T1000 (cell line): ENCODE measurements at regions not wholly inside any gene's neighbourhood (a gene's known extent, or its start where the extent isn't known, plus 50 kb on each side); places are given as distances from the start of the nearest gene placed in this dataset.

Experiments used
- DNase-seq: peaks from one replicate; lab custom pipeline; 2025; ENCODE audit warnings: mixed read lengths; lab: John Stamatoyannopoulos, UW

DNA sequence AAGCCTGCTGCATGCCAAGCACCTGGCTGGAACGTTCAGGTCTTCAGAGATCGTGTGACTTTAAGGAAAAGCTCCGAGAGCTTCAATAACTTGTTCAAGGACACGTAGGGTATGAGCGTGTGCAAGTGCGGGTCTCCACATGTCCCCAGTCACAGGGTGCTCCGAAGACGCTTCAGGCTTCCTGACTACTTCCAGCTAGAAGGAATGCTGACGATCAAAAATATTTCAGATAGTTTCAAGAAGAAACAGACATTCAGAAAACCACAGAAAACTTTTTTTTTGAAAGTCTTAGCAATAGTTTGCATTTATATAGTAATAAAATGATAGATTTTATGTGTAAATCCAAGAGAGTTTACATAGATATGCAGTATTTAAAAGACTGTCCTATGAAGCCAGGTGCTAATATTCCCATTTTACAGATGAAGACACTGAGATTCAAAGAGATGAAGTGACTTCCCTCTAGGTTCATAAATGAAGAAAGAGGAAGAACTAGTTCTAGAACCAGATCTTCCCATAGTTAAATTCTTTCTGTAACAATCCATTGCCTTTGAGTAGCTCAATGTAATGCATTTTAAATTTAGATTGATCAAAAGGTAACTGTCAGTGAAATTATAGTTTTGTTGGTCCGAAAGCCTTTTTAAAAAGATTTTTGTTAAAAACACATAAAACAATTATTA, 247.6 kb downstream of the MYLK4 start:
- DNase-seq = no peak

DNA sequence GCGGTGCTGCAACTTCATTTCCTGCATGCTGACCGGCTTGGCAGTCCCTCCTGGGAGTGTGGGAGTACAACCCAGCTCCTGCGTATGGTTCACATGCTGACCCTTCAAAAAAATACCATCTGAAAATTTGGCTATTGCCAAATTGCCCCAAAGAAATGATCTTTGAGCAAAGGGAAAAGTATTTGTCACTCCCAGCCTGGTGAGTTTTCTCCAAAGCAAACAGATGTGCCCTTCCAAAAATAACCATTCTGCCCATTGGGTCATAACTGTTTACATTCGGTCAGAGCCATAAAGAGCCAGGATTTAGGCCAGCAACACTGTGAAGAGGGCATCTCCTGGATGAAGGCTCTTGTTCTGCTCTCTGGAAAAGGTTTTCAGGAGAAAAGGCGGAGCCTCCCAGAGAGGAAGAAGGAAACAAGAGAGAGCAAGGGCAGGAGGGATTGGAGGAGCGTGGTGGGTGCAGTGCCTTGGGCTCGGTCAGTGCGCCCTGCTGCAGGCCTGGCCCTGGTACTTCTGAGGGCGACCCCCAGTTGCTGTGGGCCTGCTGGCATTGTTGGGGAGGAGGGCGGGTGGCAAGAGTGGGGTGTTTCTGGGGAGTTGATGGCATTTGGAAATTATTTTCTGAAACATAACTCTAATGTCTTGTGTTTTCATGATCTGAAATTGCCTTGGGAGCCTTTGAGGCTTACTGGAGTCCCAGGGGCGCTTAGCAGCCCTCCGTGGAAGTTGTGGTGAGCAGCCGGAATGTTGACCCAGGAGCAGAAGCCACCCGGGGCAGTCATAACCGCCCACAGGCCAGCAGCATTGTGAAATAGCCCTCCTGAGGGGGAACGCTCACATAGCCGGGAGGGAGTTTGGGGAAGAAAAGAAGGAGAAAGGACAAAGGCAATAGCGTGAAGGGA, 248.4 kb downstream of the MYLK4 start:
- no peak for DNase-seq

DNA sequence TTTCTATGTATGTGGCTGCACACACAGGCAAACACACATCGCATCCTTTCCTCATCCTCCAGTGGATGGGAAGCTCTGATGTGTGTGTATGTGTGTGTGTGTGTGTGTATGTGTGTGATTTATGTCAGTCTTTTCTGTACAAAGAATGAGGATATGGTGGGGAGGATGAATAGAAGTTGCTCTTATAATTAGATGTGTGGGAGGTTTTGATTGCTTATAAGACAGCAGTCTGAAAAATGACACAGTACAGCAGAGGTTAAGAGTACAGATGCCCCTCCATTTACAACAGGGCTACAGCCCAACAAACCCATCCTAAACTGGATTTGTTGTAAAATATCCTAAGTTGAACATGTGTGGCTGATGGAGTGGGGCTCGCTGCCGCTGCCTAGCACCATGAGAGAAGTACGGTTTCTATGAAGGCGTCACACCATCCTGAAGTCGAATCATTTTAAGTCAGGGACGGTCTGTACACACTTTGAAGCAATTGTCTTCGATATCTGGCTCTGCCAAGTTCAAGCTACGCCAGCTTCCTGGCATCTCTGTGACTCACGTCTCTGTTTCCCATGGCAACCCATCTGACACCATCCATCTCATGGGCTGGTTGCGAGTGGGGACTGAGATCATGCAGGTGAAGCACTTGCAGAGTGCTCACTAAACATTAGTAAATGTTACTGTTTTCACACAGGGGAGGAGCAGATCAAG, 252.6 kb downstream of the MYLK4 start:
- no peak for DNase-seq

DNA sequence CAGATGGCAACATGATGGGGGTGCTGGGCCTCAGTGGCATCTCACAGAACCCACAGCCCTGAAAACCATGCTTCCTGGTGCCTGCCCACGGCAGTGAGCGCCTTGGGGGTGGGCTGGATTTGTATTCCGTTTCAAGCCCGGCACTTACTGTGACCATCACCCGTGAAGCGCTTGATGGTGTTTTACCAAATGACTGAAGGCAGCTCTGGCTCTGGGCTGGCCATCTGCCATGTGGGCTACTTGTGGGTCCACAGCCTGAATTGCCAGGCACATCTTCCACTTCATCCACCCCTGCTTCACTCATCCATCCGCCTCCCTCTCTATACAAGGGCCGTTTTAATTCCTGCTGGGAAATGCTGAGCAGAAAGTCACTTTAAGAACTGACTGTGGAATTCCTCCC, 250.9 kb upstream of the GMDS start:
- DNase-seq = no peak

DNA sequence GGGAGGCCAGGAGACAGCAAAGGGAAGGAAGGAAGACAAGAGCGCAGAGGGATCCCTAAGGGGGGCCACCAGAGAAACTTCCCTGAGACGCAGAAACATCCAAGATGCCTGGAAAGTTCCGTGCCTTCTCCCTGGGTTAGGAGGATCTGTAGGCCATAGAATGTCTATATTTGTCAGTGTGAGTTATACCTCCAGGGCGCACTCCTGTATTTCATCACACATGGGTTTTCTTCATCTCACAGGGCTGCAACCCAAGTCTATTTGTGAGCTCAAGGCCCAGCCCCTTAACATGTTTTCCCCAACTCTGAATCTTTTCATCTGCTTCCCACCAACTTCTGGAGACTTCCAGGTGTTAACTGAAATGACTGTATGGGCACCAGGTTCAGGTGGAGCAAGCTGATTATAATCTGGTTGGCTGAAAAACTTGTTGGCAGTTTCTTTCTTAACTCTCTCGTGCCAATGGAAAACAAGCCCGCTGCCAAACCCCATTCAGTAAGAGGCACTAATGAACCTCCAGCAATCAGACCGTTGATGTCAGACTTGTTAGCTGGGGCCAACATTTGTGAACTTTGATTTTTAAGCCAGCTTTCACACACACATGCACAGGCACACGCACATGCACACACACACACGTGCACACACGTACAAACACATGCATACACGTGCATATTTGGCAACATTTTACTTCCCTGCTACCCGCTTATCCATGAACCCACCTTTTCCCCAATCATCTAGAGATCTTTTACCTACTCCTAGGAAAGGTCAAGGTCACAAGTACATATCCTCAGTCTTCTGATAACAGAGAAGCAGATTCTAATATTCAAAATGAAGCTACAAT, 247.5 kb upstream of the GMDS start:
- DNase-seq = no peak

DNA sequence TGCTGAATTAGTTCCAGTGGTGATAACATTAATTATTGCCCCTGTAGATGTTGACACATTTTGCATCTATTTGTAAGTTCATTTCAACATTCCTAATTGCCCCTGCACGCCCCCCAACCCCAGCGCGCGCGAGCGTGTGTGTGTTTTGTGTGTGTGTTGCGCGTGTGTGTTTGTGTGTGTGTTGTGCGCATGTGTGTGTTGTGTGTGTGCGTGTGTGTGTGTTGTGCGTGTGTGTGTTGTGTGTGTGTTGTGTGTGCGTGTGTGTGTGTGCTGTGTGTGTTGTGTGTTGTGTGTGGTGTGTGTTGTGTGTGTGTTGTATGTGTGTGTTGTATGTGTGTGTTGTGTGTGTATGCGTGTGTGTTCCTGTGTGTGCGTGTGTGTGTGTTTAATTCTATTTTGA, 245.7 kb upstream of the GMDS start:
- DNase-seq = no peak

DNA sequence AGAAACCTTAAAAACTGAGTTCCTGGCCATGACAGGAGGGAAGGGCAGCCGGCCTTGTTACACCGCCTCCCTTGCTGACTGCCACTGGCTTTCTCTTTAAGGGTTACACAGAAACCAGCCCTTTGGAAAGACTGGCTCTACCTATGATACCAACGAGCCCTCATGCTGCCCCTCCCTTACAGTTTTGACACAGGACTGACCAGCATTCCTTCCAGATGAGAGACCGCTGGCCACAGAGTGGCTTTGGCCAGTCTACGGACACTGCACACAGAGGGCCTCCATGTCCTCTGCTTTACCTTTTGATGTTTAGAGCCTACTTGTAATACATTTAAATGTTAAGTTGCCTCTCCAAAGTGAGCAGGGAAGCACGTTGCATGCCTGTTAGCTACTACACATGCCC, 243.2 kb upstream of the GMDS start:
- DNase-seq = no peak

DNA sequence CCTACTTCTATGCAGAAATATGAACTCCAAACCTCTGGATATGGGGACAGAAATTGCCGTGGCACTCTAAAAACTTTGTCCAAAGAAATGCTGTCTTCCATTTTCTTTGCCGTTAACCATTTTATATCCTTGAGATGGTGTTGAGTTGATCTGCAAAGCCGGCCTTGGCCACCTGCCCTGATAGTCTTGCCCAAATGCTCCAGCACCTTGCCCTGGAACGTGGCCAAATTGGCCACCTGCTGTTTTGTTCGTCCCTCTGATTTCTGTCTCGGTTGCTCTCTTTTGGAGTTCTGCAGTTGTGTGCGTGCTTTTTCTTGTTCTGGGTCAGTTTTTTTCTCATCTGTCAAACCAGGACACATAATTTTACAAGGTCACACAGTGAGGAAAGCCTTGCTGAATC, 239.7 kb upstream of the GMDS start:
- no peak for DNase-seq

DNA sequence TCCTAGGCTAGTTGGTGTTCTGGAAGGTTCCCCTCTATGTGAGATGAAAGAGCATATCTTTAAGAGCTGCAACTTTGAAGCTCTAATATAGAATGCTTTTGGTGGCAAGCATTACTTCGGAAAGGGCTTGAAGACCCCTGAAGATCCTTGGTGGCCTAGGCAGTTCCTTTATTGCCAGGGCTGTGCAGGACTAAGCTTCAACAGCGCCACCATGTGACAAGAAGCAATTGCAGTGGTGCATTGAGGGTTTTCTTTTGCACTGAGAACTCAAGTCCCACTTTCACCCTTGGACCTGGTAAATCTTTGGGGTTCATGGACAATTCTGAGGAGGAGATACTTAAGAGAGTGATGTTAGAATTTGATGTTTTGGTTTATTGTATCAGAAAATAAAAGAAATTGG, 237.4 kb upstream of the GMDS start:
- DNase-seq = no peak

DNA sequence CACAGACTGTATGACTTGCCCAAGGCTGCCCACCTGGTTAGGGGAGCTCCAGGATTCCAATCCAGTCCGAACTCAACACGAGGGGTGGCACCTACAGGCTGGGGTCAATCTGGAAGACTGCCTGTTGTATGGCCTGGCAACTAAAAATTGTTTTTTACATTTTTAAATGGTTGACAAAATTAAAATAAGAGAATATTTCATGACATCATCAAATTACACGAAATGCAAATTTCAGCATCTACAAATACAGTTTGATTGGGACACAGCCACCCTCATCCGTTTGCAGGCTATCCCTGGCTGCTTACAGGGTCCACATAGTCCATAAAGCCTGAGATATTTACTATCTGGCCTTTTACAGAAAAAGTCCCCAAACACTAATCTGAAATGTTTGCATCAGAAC, 235.9 kb upstream of the GMDS start:
- DNase-seq = no peak

DNA sequence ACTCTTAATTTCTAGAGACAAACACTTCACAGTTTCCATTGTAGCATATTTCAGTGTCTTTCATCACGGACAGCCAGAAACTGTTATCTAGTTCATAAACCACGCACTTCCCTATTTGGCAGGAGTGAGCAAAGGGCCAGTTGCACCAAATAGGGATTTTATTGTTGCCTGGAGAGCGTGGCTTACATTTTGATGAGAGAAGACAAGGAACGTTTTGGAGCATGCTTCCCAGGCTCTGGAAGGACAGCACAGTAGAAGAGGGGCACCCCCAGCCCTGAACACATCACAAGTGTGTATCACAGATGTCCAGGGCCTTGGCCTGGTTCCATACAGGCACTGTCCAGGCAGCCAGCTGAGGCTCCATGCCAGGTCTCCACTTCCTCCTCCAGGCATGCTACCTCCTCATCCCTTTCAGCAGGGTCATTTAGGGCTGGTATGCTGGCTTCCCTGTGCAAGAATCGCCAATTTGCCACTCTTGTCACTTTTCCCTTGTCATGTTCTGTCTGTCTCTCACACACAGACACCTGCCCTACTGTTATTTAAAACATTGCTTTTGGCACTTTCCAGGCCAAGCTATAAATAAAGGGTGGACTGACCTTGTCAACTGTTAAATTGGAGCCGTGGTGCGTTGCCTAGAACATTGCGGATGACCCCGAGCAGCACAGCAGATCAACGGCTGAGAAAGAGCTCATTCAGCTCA, 235.0 kb upstream of the GMDS start:
- no peak for DNase-seq

DNA sequence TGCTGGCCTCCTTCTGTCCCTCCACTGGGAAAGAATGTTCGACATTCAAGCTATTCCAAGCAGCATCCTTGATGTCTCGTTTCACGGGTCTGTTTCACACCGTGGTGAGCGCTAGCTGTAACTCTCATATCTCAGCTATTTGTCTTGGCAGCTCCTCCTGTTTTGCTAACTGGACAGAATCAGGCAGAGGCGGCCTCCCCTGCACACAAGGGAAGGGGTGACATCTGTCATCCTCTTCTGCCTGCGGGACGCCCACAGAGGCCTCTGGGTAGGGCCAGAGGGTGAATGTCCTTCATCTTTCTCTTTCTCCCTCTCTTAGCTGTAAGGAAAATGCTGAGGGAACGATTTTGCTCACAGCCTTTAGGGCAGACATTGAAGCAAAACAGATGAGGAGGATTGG, 232.8 kb upstream of the GMDS start:
- DNase-seq = no peak

DNA sequence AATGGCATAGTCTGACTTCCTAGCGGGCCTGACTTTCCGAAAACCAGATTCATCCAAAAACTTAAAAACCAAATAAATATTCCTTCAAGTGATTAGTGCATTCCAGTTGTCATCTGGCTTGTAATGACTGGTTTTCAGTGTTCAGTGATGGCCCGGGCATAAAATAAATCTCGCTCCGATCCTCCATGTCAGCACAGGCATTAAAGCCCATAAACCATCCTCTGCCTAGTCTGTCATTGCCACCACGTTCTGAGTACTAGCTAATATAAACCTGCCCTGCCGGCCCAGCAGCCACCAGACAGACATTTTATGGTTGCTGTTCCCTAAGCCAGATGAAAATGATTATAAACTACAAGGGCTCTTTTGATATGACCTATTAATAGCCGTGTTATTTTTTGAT, 232.3 kb upstream of the GMDS start:
- no peak for DNase-seq

DNA sequence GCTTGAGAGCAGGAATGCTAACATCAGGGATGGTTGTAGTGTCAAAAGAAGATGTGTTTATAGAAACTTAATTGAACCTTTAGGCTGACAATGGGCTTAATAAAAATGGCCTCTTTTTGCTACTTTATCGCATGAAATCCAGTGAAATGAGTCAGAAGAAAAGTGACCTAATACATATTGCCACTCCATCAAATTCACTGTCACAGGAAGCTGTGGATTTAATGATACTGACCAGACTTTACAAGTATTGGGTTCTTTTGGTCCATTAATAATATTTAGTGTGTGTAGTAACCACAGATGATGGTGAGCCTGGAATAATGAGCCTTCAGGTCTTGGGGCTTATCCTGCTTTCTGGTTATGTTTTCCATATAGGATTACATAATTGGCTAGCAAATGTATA, 231.8 kb upstream of the GMDS start:
- DNase-seq = no peak

DNA sequence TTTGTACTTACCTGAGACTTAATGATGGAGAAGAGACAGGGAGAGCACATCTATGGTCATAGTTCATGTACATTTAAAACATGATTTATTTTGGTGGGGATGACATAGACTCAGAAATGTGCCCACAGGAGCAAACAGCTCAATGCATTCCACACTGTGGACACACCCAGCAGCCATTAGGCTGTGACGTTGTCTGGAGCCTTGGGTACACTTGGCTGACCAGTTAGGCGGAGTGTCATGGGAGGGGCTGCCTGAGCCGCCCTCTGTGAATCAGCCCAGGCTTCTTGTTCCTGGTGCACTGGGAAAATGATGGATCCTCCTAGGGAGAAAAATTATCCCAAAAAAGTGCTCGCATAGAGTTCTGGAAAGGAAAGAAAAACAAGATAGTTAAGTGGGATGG, 231.0 kb upstream of the GMDS start:
- no peak for DNase-seq

DNA sequence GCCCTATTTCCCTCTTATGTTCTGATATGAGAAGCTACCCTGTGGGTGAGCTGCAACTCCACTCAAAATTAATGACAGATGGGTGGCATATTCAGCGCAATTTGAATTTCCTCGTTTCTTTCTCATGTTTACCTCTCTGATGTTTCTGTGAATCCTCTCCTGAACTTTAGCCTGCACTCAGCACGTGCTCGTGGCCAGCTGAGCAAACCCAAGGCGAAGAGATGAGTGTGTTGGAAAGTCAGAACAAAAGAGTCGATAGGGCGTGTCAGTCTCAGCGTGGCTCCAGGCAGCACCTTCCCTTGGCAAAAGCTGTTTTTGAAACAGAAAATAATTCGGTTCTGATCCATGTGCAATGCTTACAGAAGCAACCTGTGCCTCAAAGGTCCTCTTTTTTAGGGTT, 226.1 kb upstream of the GMDS start:
- DNase-seq = no peak

DNA sequence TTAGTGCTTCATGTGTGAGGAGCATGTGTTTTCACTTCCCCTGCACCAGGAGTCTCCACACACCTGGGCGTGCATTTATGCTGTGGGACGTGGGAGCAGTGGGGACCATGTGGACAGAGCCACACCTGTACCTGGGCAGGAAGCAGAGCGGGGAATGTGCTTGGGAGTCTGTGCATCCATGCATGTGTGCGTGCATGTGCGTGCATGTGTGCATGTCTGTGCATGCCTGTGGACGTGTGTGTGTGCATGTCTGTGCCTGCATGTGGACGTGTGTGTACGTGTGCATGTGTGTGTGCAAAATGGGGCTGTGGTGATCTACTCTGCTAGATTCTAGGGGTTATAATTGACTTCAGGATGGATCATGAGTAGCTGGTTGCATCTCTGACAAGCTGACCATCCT, 224.0 kb upstream of the GMDS start:
- no peak for DNase-seq

DNA sequence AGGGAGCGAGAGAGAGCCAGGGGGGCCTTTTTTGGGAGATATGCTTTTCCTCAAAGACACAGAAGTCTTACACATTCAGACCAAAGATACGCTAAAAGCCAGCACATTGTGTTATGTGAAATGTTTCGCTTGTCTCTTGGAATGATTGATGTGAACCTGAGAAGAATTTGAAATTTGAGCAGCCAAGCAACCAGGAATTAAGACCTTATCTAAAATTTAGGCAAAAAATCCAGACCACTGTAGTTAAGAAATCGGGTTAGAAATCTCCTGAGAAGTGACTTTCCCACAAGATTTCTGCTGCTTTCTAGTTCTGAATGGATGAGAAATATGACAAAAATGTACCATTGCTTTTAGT, 223.2 kb upstream of the GMDS start:
- DNase-seq = no peak

DNA sequence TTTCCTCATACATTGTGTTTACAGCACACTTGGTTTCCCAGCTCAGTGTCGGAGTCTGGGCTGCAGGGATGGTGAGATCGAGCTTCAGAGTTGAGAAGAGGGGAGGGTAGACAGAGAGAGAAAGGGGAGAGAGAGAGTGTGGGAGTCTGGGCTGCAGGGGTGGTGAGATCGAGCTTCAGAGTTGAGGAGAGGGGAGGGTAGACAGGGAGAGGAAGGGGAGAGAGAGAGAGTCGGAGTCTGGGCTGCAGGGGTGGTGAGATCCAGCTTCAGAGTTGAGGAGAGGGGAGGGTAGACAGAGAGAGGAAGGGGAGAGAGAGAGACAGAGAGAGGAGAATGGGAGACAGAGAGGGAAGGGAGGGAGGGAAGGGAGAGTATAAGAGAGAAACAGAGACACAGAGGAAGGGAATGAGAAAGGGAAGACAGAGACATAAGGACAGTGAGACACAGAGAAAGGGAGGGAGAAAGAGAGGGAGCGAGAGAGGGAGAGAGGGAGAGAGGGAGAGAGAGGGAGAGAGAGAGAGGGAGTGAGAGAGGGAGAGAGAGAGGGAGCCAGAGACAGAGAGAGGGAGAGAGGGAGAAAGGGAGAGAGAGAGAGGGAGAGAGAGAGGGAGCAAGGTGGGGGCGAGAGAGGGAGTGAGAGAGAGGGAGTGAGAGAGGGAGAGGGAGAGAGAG, 222.7 kb upstream of the GMDS start:
- no peak for DNase-seq

DNA sequence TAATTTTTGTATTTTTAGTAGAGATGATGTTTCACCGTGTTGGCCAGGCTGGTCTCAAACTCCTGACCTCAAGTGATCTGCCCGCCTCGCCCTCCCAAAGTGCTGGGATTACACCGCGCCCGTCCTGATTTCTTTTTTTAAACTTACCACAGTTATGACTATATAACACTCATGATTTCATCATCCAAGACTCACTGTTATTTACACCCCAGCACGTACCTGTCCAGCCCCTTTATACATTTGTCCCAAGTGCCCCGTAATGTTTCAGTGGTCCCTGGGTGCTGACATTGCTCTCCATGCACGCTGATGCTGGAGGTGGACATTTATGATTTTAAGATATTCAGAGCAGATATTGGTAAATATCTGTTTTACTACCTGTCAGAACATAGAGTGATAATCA, 219.9 kb upstream of the GMDS start:
- DNase-seq = no peak

DNA sequence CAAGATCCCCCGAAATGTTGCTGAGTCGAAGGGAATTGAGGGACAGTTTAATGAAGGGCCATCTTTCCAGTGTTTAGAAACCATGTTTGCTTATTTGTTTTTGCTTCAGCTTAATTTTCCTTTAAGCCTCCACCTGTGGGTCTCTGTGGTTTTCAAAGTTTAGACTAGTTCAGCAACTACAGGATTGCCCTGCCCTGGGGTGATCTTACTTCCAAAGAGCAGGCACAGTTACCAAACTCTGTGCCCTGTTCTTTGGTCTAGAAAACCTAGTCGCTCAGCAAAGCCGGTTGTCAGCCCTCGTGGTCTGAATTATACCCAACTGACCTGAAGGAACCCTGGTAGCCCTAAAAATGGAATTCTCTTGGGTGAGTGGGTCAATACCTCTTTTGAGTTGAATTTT, 219.2 kb upstream of the GMDS start:
- no peak for DNase-seq
